ENCODE measurements at regions not wholly inside any gene's neighbourhood (a gene's known extent, or its start where the extent isn't known, plus 50 kb on each side); places are given as distances from the start of the nearest gene placed in this dataset.

DNA sequence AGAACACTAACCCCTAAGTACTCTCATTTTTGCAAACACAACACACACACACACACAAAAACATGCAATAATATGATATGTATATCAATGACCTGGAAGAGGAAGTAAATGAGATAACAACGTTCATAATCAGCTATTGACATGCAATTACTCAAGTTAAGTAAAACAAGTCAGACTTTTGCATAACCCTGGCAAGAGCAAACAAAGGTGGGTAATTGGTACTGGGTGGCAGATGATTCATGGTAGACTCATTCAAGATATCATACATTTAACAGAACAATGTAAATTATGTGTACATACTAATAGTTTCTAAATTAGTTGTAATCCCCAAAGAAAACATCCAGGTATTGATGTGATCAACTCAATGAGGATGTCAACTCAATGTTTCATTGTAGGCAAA lies 508.8 kb downstream of the DACH1 start:
- TF ChIP-seq POLR2A (IDR thresholded peaks at IDR 0.05): no peak
- TF ChIP-seq, protein P1, sequence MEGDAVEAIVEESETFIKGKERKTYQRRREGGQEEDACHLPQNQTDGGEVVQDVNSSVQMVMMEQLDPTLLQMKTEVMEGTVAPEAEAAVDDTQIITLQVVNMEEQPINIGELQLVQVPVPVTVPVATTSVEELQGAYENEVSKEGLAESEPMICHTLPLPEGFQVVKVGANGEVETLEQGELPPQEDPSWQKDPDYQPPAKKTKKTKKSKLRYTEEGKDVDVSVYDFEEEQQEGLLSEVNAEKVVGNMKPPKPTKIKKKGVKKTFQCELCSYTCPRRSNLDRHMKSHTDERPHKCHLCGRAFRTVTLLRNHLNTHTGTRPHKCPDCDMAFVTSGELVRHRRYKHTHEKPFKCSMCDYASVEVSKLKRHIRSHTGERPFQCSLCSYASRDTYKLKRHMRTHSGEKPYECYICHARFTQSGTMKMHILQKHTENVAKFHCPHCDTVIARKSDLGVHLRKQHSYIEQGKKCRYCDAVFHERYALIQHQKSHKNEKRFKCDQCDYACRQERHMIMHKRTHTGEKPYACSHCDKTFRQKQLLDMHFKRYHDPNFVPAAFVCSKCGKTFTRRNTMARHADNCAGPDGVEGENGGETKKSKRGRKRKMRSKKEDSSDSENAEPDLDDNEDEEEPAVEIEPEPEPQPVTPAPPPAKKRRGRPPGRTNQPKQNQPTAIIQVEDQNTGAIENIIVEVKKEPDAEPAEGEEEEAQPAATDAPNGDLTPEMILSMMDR (IDR thresholded peaks at IDR 0.05): no peak
